ENCODE measurements at regions not wholly inside any gene's neighbourhood (a gene's known extent, or its start where the extent isn't known, plus 50 kb on each side); places are given as distances from the start of the nearest gene placed in this dataset.
"Not testable (repeated sequence)": the region's sequence is repeated elsewhere in the genome, so short reads cannot be mapped to it uniquely, and the experiment has no call there.

GRCh38 chr4:3585567-3585966, 53.3 kb upstream of the LRPAP1 start:
- not testable (repeated sequence) for H3K27me3 Mint-ChIP-seq; H3K4me1 Mint-ChIP-seq (ENCODE audit: low read depth); H3K9me3 Mint-ChIP-seq (ENCODE audit: low read depth); H3K4me3 Mint-ChIP-seq (ENCODE audit: low read depth); H3K36me3 Mint-ChIP-seq (ENCODE audit: insufficient read depth); DNase-seq (ENCODE audit: low spot score, unreplicated experiment)
- peak overlapping the region; percentile 86 for H3K27ac Mint-ChIP-seq

- TF ChIP-seq CTCF (IDR thresholded peaks at IDR 0.05; ENCODE audit: unreplicated experiment) = no peak
- H3K36me3 Mint-ChIP-seq (ENCODE audit: insufficient read depth) = no peaks in the 10 kb centered on the region
- H3K9me3 Mint-ChIP-seq (ENCODE audit: low read depth) = no peaks in the 10 kb centered on the region
- H3K27ac Mint-ChIP-seq = no peak overlapping the region
- H3K27me3 Mint-ChIP-seq = peaks cover 23% of the 10 kb centered on the region
- no peaks in the 10 kb centered on the region for H3K4me1 Mint-ChIP-seq (ENCODE audit: low read depth)
- H3K4me3 Mint-ChIP-seq (ENCODE audit: low read depth) = no peak overlapping the region
- no peak for DNase-seq (ENCODE audit: low spot score, unreplicated experiment)
These were observed 49.9 kb upstream of the LRPAP1 start for GRCh38 chr4:3582091-3582475.

All from progenitor cell of endocrine pancreas (in vitro differentiated cells).